PC-3 (cell line): ENCODE measurements at regions not wholly inside any gene's neighbourhood (a gene's known extent, or its start where the extent isn't known, plus 50 kb on each side); places are given as distances from the start of the nearest gene placed in this dataset.

Experiments
- ATAC-seq: fragments of 200-7000 bp; cut with Tn5 transposase; 2 replicates; pipeline ENCODE4 v1.9.1; 2020; ENCODE audit warnings: mild to moderate bottlenecking, moderate library complexity
- BruUV-seq: library from RNA; stranded (reverse); fragments of 400-500 nt; replicated peaks from 2 replicates; lab custom pipeline; 2021; lab: Mats Ljungman, UMichigan
- CTCF ChIA-PET: fragments of 300-600 bp; sonication (Branson Sonifier 250); formaldehyde crosslinking; loops from one replicate; lab custom pipeline; 2022; ENCODE audit warnings: antibody characterized with exemption; lab: Charles Lee
- POLR2A ChIA-PET: fragments of 300-600 bp; sonication (Branson Sonifier 250); formaldehyde crosslinking; loops from one replicate; lab custom pipeline; 2022; ENCODE audit warnings: antibody characterized with exemption; ENCODE audit not compliant: unreplicated experiment; lab: Charles Lee
- DNase-seq: peaks from one replicate; pipeline ENCODE4 v3.0.0-alpha.2; 2015
- H2AFZ ChIP-seq: fragments of 300-600 bp; sonication (generic); 2 replicates; pipeline ENCODE4 v1.6.0; 2016; ENCODE audit warnings: antibody characterized with exemption, low read length
- H3F3A ChIP-seq: fragments of 300-600 bp; sonication (generic); one replicate; pipeline ENCODE4 v1.6.0; 2017; ENCODE audit warnings: antibody characterized with exemption, low read length, control low read depth, mild to moderate bottlenecking; ENCODE audit not compliant: unreplicated experiment
- H3K27ac ChIP-seq: fragments of 300-600 bp; sonication (generic); 2 replicates; pipeline ENCODE4 v1.5.1; 2016; ENCODE audit warnings: mild to moderate bottlenecking, low read length
- H3K27me3 ChIP-seq: fragments of 300-600 bp; sonication (generic); 2 replicates; pipeline ENCODE4 v1.6.1; 2016; ENCODE audit warnings: low read length, mixed read lengths
- H3K36me3 ChIP-seq: fragments of 300-600 bp; sonication (generic); 2 replicates; pipeline ENCODE4 v1.6.1; 2016; ENCODE audit warnings: low read depth, mixed run types, low read length, mixed read lengths
- H3K4me1 ChIP-seq: fragments of 300-600 bp; sonication (generic); 2 replicates; pipeline ENCODE4 v1.5.1; 2016; ENCODE audit warnings: low read length; ENCODE audit not compliant: insufficient read depth
- H3K4me2 ChIP-seq: fragments of 300-600 bp; sonication (generic); 2 replicates; pipeline ENCODE4 v1.6.0; 2016; ENCODE audit warnings: low read length
- H3K4me3 ChIP-seq: fragments of 300-600 bp; sonication (generic); 2 replicates; pipeline ENCODE4 v1.5.1; 2016; ENCODE audit warnings: mild to moderate bottlenecking, low read length, mixed read lengths
- H3K79me2 ChIP-seq: fragments of 300-600 bp; sonication (generic); 2 replicates; pipeline ENCODE4 v1.6.1; 2017; ENCODE audit warnings: low read length, mixed read lengths
- H3K9ac ChIP-seq: fragments of 300-600 bp; sonication (generic); 2 replicates; pipeline ENCODE4 v1.6.0; 2016; ENCODE audit warnings: mild to moderate bottlenecking, low read length
- H3K9me2 ChIP-seq: fragments of 300-600 bp; sonication (generic); replicated peaks from 2 replicates; pipeline ENCODE4 v1.6.1; 2016; ENCODE audit warnings: mixed run types, low read length, mixed read lengths
- H3K9me3 ChIP-seq: fragments of 300-600 bp; sonication (generic); 2 replicates; pipeline ENCODE4 v1.6.1; 2016; ENCODE audit warnings: low read length, mixed read lengths
- H4K20me1 ChIP-seq: fragments of 300-600 bp; sonication (generic); 2 replicates; pipeline ENCODE4 v1.6.1; 2016; ENCODE audit warnings: low read length, mixed read lengths
- EZH2 ChIP-seq: fragments of 300-600 bp; sonication (generic); IDR thresholded peaks from one replicate; pipeline ENCODE4 v1.6.1; 2017; ENCODE audit warnings: antibody characterized with exemption, mild to moderate bottlenecking, low read length; ENCODE audit not compliant: unreplicated experiment
- EZH2phosphoT487 ChIP-seq: fragments of 300-600 bp; sonication (generic); IDR thresholded peaks from 2 replicates; pipeline ENCODE4 v1.6.1; 2018; ENCODE audit warnings: mild to moderate bottlenecking, antibody characterized with exemption, low read length, borderline replicate concordance
- intact Hi-C: fragments of 100-400 bp; cut with micrococcal nuclease; formaldehyde crosslinking; loops from 2 replicates; pipeline ENCODE4 v1.9.0; 2023
- TF ChIP-seq, protein P1 (sequence below): fragments of 300-600 bp; sonication (generic); conservative IDR thresholded peaks from 2 replicates; pipeline ENCODE4 v1.5.1; 2017; ENCODE audit warnings: antibody characterized with exemption, low read depth, mild to moderate bottlenecking, low read length

DNA sequence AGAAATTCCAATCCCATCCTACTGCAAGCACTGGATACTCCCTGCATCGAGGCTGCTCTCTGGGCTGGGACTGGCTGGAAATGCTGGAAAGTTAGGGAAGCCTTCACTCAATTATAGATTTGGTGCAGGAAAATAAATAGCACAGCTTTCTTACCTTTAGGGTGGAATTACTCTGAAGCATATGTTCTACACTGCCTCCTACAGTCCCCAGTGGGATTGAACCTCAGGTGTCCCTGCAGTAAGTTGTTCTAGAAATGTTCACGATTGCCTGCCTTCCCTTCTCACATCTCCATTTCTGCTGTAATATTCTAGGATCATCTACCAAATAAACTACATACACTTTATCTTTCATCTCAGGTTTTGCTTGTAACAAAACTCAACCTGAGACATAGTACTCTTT, 536.7 kb upstream of the LMCD1 start:
- no peaks in the 10 kb centered on the region; the same call in 1 of the 2 replicates for H3K36me3 ChIP-seq
- intact Hi-C loops: no loop called here
- DNase-seq: no peak
- TF ChIP-seq EZH2: no peak
- TF ChIP-seq, protein P1, sequence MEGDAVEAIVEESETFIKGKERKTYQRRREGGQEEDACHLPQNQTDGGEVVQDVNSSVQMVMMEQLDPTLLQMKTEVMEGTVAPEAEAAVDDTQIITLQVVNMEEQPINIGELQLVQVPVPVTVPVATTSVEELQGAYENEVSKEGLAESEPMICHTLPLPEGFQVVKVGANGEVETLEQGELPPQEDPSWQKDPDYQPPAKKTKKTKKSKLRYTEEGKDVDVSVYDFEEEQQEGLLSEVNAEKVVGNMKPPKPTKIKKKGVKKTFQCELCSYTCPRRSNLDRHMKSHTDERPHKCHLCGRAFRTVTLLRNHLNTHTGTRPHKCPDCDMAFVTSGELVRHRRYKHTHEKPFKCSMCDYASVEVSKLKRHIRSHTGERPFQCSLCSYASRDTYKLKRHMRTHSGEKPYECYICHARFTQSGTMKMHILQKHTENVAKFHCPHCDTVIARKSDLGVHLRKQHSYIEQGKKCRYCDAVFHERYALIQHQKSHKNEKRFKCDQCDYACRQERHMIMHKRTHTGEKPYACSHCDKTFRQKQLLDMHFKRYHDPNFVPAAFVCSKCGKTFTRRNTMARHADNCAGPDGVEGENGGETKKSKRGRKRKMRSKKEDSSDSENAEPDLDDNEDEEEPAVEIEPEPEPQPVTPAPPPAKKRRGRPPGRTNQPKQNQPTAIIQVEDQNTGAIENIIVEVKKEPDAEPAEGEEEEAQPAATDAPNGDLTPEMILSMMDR: no peak
- no peak for TF ChIP-seq EZH2phosphoT487
- no peaks in the 10 kb centered on the region for H3K27me3 ChIP-seq
- H3K9me3 ChIP-seq: peaks cover 25% of the 10 kb centered on the region; the same call in 1 of the 2 replicates
- H3K9me2 ChIP-seq: no peaks in the 10 kb centered on the region
- no peaks in the 10 kb centered on the region for H3K79me2 ChIP-seq
- no peak overlapping the region for H3K4me3 ChIP-seq
- no peak overlapping the region for H2AFZ ChIP-seq
- no peak overlapping the region for H3K27ac ChIP-seq
- H3F3A ChIP-seq: no peaks in the 10 kb centered on the region
- BruUV-seq: no TSS peak
- POLR2A ChIA-PET: no interaction called here
- no peaks in the 10 kb centered on the region for H4K20me1 ChIP-seq
- no peak for ATAC-seq
- no peak overlapping the region for H3K9ac ChIP-seq
- no peaks in the 10 kb centered on the region for H3K4me1 ChIP-seq
- H3K4me2 ChIP-seq: no peak overlapping the region
- CTCF ChIA-PET: no interaction called here

- BruUV-seq: no TSS peak
- no peaks in the 10 kb centered on the region for H3K4me1 ChIP-seq
- no peaks in the 10 kb centered on the region for H3F3A ChIP-seq
- H3K79me2 ChIP-seq: no peaks in the 10 kb centered on the region
- H3K9me3 ChIP-seq: 0 out of 2 replicates have a peak, but pooled peaks cover 23% of the 10 kb centered on the region
- POLR2A ChIA-PET: no interaction called here
- ATAC-seq (no peak), DNase-seq (no peak)
- no peaks in the 10 kb centered on the region for H4K20me1 ChIP-seq
- CTCF ChIA-PET: no interaction called here
- no peaks in the 10 kb centered on the region for H3K9me2 ChIP-seq
- no peak overlapping the region for H3K27ac ChIP-seq
- no peak overlapping the region for H3K4me3 ChIP-seq
- intact Hi-C loops: no loop called here
- no peaks in the 10 kb centered on the region for H3K27me3 ChIP-seq
- H3K9ac ChIP-seq: no peak overlapping the region
- H3K4me2 ChIP-seq: no peak overlapping the region
- no peaks in the 10 kb centered on the region for H3K36me3 ChIP-seq
- no peak overlapping the region for H2AFZ ChIP-seq
- TF ChIP-seq EZH2: no peak
- TF ChIP-seq, protein P1: no peak
- TF ChIP-seq EZH2phosphoT487: no peak
Observed at GRCh38 chr3:7973006-7973405, 528.6 kb upstream of the LMCD1 start.

GRCh38 chr3:7977245-7978086, 524.2 kb upstream of the LMCD1 start:
- H3K9me3 ChIP-seq: 0 out of 2 replicates have a peak, but pooled peaks cover 6% of the 10 kb centered on the region
- H3K4me2 ChIP-seq: no peak overlapping the region
- no peaks in the 10 kb centered on the region for H3K36me3 ChIP-seq
- no peaks in the 10 kb centered on the region for H4K20me1 ChIP-seq
- no peaks in the 10 kb centered on the region for H3K9me2 ChIP-seq
- no peak for DNase-seq
- no peak overlapping the region for H3K27ac ChIP-seq
- TF ChIP-seq EZH2: no peak
- TF ChIP-seq, protein P1: no peak
- no peak for TF ChIP-seq EZH2phosphoT487
- H2AFZ ChIP-seq: no peak overlapping the region
- H3K4me3 ChIP-seq: no peak overlapping the region
- H3K79me2 ChIP-seq: no peaks in the 10 kb centered on the region
- no TSS peak for BruUV-seq
- no peaks in the 10 kb centered on the region for H3F3A ChIP-seq
- ATAC-seq: no peak
- ChIA-PET CTCF (no interaction called here), POLR2A (no interaction called here)
- intact Hi-C loops: no loop called here
- no peak overlapping the region for H3K9ac ChIP-seq
- no peaks in the 10 kb centered on the region for H3K4me1 ChIP-seq
- no peaks in the 10 kb centered on the region for H3K27me3 ChIP-seq
